Neural cell (in vitro differentiated cells): ENCODE measurements at regions not wholly inside any gene's neighbourhood (a gene's known extent, or its start where the extent isn't known, plus 50 kb on each side); places are given as distances from the start of the nearest gene placed in this dataset.

ENCODE experiments used
- CTCF ChIP-seq: fragments of 450-650 bp; IDR thresholded peaks from 2 replicates; pipeline ENCODE4 v1.5.1; 2014; ENCODE audit warnings: antibody characterized with exemption, mild to moderate bottlenecking, moderate library complexity; ENCODE audit not compliant: poor library complexity, severe bottlenecking
- EP300 ChIP-seq: fragments of 450-650 bp; conservative IDR thresholded peaks from 2 replicates; pipeline ENCODE4 v1.6.1; 2014; ENCODE audit warnings: antibody characterized with exemption, mild to moderate bottlenecking, moderate library complexity; ENCODE audit not compliant: poor library complexity, severe bottlenecking
- EZH2 ChIP-seq: fragments of 200-600, 300-800 bp; shearing (Covaris generic), sonication (generic); IDR thresholded peaks from 2 replicates; pipeline ENCODE4 v1.6.1; 2014; ENCODE audit warnings: antibody characterized with exemption, low read length, borderline replicate concordance, mild to moderate bottlenecking; ENCODE audit not compliant: insufficient read depth, poor library complexity, severe bottlenecking
- POLR2AphosphoS5 ChIP-seq: IDR thresholded peaks from 2 replicates; pipeline ENCODE4 v1.6.1; 2012
- RAD21 ChIP-seq: fragments of 450-650 bp; conservative IDR thresholded peaks from 2 replicates; pipeline ENCODE4 v1.6.1; 2014; ENCODE audit warnings: antibody characterized with exemption, mild to moderate bottlenecking, moderate library complexity
- SMC3 ChIP-seq: fragments of 450-650 bp; conservative IDR thresholded peaks from 2 replicates; pipeline ENCODE4 v1.6.1; 2014; ENCODE audit warnings: antibody characterized with exemption, mild to moderate bottlenecking, moderate library complexity; ENCODE audit not compliant: poor library complexity
- TAF1 ChIP-seq: IDR thresholded peaks from 2 replicates; pipeline ENCODE4 v1.6.1; 2012; ENCODE audit warnings: low read depth

- TF ChIP-seq CTCF (no peak), TAF1 (no peak), EP300 (no peak), RAD21 (no peak), POLR2AphosphoS5 (no peak), EZH2 (no peak), SMC3 (no peak)
Measured at GRCh38 chr17:11082559-11082958, 158.5 kb upstream of the SHISA6 start.
